Muscle of back (tissue), 3 donors: ENCODE measurements at regions not wholly inside any gene's neighbourhood (a gene's known extent, or its start where the extent isn't known, plus 50 kb on each side); places are given as distances from the start of the nearest gene placed in this dataset.
A peak's percentile ranks its signal among the peaks of the same experiment; 100 is the strongest.

Experiments used
- DNase-seq, 3 donors: peaks; one replicate each; pipeline versions ENCODE4 v3.0.0 to v3.0.0-alpha.2; 2013

GRCh38 chr10:20988357-20988983, 91.4 kb upstream of the NEBL start:
- no peak for DNase-seq

DNA sequence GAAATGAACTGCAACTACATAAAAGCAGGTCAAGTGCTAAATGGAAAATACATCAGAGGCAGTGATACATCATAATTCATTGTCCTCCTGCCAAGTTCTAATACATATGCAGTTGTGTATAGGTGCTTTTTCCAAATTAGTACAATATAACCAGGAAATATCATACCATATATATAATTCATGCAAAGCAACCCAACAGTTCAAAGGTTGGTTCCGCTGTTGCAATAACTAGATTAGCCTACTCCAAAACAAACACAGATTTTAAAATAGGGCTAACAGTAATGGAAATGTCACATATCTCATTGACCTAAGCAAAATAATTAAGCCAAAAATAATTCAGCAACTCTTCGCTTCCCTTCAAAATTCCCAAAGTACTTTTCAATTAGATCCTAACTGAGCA, 88.9 kb upstream of the NEBL start:
- DNase-seq: no peak

GRCh38 chr10:20984662-20985061, 87.6 kb upstream of the NEBL start:
- no peak for DNase-seq

- DNase-seq: no peak
Measured at GRCh38 chr10:20981419-20981953, 84.4 kb upstream of the NEBL start.

- DNase-seq: no peak
Measured at GRCh38 chr10:20978617-20979016, 81.5 kb upstream of the NEBL start.

GRCh38 chr10:20977300-20977699, 80.2 kb upstream of the NEBL start:
- no peak for DNase-seq

DNA sequence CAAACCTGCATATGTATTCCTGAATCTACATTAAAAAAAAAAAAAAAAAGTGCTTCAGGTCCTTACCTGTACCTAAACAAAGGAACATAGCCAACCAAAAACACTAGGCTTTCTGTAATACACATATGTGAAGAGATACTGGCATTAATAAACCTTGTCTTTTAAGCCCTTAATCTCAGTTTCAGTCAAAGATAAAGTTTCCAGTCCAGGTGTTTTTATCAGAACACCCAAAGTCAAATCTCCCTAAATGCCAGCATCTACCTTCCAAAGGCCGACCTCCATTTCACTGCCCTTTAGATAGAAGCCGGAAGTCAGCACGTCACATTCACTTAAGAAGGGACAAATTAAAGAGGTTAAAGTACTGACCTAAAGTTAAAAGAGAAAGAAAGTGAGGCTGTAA, 79.8 kb upstream of the NEBL start:
- no peak for DNase-seq

DNA sequence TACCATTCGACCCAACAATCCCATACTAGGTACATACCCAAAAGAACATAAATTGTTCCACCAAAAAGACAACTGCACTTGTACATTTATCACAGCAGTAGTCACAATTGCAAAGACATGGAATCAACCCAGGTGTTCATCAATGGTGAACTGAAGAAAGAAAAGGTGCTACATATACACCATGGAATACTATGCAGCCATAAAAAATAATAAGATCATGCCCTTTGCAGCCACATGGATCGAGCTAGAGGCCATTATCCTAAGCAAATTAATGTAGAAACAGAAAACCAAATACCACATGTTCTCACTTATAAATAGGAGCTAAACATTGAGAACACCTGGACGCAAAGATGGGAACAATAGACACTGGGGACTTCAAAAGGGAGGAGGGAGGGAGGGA, 79.3 kb upstream of the NEBL start:
- no peak for DNase-seq

DNA sequence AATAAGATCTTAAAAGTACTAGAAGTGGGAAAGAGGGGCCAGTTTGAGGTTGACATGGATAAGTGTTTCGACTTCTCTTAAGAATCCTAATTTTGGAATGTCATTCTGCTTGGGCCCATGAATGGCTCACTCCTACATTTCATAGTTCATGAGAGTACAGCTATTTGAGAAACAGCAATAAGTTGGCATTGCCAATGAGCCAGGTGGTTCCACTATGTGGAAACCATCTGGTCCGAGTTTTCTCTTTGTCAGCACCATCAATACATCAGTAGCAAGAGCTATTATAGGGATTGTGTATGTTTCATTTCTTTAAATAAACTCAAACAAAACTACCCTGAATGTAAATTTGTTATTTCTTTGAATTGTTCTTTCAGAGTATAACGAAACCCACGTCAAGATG, 78.1 kb upstream of the NEBL start:
- DNase-seq: no peak

GRCh38 chr10:20972925-20973324, 75.8 kb upstream of the NEBL start:
- DNase-seq: no peak

DNA sequence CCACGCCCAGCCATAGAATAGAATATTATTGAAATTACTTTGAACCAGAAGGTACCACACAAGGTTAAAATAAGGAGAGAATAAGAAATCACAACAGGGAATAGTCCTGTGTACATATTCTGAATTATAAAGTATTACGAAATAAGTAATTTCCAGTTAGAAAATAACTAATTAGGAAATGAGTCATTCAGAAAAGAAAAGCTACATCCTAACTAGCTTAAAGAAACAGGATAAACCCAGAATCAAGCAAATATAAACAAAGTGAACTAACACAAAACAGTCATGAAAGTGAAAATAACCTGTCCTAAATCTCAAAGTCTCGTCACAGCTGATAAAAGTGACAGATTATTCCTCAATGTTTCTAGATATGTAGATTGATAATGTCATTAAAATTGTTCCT, 74.8 kb upstream of the NEBL start:
- no peak for DNase-seq

GRCh38 chr10:20970708-20971107, 73.6 kb upstream of the NEBL start:
- DNase-seq: no peak

DNA sequence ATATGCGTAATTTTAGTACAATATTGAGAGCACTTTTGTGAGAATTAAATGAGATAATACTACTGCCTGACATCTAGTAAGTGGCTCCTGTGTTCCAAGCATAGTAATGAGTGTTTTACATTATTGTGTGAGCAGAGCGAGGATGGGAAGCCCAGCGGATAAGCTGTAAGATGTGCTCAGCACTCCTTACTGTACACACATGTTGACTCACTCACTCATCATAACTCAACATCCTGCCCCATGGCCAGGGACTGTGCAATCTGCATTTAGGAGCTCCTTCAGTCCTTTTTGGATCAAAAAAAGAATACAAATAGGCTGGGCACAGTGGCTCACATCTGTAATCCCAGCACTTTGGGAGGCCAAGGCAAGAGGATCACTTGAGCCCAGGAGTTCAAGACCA, 72.9 kb upstream of the NEBL start:
- DNase-seq: no peak

- no peak for DNase-seq
Measured at GRCh38 chr10:20966426-20966825, 69.3 kb upstream of the NEBL start.

- DNase-seq: no peak
Measured at GRCh38 chr10:20963721-20964595, 66.8 kb upstream of the NEBL start.

DNA sequence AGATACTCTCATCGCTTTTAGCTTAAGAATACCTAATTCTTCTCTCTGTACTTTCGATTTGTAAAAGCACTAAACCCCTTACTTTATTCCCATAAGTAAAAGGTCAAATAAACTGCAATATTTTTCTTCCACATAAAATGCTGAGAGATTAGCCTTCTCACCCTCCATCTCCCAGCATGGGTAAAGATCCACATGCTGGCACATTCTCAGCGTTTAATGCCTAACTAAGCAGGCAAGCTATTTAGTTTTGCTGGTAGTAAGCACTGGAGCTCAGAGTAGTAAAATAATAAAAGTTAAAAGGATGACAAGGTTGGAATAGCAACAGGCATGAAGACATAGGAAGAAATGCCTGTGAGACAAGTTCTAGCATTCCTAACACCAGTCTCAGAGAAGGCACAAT, 65.9 kb upstream of the NEBL start:
- no peak for DNase-seq

DNA sequence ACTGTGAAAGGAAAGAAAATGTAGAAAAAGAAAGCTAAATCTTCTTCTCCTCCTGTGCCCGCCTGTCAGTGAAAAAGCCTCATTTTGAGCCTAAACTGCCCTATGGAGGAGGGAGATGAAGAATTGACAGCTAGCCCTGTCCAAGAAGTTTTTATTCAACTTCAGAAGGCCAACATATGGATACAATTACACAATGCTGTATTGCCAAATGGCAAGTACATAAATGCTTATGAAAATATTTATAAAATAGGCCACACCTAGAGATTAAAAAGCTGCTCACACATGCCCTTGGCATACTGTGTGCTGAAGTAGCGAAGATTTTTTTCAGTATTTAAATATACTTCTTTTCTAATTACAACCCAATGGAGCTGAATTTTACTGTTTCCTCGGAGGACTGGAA, 65.1 kb upstream of the NEBL start:
- DNase-seq: peak in 2 of 3 donors; percentile 5 to 41

GRCh38 chr10:20959242-20959641, 62.1 kb upstream of the NEBL start:
- peak in 1 of 3 donors; percentile 32 for DNase-seq

GRCh38 chr10:20958764-20959163, 61.7 kb upstream of the NEBL start:
- no peak for DNase-seq

- no peak for DNase-seq
Measured at GRCh38 chr10:20958225-20958624, 61.1 kb upstream of the NEBL start.

DNA sequence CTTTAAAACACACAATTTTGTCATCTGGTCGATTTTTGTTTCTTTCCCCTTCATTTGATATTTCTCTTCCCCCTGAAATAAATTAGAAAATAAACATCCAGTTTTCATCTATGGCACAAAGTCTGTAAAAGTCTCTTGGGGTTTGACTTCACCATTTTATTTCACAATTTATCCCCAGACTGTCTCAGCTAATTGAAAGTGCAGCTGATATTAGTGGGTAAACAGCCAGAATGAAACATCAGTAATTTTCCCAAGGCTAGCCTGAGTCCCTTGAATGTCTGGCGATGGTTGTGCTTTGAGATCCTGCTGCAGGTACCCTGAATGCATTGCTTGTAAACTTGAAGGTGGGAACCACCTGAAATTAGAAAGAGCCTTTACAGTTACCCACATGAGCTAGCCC, 60.6 kb upstream of the NEBL start:
- DNase-seq: no peak

- no peak for DNase-seq
Measured at GRCh38 chr10:20956843-20957242, 59.7 kb upstream of the NEBL start.

- DNase-seq: no peak
Measured at GRCh38 chr10:20955355-20955893, 58.3 kb upstream of the NEBL start.
